ENCODE measurements at regions not wholly inside any gene's neighbourhood (a gene's known extent, or its start where the extent isn't known, plus 50 kb on each side); places are given as distances from the start of the nearest gene placed in this dataset.

DNA sequence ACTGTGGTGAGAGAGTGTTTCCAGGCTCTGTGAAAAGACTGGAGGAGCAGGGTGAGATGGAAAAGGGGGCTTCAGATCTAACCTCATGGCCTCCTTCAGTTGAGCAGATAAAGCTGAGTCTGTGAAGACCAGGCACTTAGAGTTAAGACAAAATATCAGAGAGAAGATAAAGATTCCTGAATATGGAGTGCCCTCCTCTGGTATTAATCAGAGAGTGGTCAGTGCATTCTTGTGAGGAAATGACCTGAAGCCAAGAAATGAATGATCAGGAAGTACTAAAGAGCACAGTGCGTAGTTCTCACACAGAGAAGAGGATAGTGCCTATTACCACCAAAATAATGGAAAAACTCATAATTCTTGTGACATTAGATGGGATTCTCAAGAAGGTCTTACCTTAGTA, 1417.0 kb upstream of the ACO1 start:
- no peak overlapping the region for H3K4me3 ChIP-seq (ENCODE audit: low read length)
- TF ChIP-seq, protein P1, sequence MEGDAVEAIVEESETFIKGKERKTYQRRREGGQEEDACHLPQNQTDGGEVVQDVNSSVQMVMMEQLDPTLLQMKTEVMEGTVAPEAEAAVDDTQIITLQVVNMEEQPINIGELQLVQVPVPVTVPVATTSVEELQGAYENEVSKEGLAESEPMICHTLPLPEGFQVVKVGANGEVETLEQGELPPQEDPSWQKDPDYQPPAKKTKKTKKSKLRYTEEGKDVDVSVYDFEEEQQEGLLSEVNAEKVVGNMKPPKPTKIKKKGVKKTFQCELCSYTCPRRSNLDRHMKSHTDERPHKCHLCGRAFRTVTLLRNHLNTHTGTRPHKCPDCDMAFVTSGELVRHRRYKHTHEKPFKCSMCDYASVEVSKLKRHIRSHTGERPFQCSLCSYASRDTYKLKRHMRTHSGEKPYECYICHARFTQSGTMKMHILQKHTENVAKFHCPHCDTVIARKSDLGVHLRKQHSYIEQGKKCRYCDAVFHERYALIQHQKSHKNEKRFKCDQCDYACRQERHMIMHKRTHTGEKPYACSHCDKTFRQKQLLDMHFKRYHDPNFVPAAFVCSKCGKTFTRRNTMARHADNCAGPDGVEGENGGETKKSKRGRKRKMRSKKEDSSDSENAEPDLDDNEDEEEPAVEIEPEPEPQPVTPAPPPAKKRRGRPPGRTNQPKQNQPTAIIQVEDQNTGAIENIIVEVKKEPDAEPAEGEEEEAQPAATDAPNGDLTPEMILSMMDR (conservative IDR thresholded peaks at IDR 0.05; ENCODE audit: low read length) = no peak
- no peak for DNase-seq (ENCODE audit: low read depth)

DNA sequence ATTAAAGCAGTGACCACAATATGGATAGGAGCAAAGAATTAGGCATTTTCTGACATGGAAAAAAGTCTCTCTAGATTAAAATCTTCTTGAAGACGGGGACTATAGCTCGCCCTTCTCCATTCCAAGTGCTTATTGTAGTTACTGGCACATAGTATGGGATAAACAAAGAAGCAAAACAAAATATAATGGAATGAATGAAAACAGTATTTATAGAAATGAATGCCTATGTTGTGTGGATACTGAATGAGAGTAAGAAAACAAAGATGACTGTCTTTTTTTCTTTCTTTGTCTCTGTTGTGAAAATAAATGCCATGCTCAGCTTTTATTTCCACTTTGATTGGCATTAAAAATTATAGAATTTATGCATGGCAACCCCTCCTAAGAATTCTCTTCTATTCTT, 1414.3 kb upstream of the ACO1 start:
- no peak overlapping the region for H3K4me3 ChIP-seq (ENCODE audit: low read length)
- DNase-seq (ENCODE audit: low read depth) = no peak
- TF ChIP-seq, protein P1 (conservative IDR thresholded peaks at IDR 0.05; ENCODE audit: low read length) = no peak

DNA sequence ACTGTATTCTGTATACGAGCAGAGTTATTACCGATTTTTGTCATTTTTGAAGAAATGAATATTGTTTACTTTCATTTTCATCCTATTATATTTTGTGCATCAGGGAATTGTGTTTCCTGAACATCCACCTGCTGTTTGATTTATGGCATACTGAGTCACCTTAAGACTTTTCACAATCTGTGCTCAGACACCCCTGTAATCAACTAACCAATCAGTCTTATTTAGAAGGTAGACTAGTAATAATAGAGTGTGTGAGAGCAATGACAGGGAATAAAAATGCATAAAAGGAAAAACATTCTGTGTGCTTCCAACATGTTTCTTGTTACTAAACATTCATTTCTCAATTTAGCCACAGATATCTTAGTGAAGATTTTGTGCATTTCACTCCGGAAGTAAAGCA, 1413.6 kb upstream of the ACO1 start:
- H3K4me3 ChIP-seq (ENCODE audit: low read length) = no peak overlapping the region
- no peak for DNase-seq (ENCODE audit: low read depth)
- TF ChIP-seq, protein P1 (conservative IDR thresholded peaks at IDR 0.05; ENCODE audit: low read length) = no peak

DNA sequence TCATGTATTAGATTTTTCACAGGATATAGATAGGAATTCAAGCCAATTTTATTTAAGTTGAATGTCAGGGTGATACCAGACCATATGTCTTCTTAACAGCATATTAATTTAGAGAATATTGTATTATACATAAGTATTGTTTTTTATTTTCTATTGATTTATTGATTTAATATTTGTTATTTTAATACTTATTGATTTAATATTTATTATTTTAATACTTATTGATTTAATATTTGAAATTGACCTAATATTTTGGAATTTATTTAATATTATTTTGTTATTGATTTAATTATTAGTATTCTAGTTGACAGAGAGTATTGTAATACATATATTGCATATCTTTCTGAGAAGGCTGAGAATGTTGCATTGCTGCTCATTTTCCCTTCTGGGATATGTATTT, 1411.8 kb upstream of the ACO1 start:
- TF ChIP-seq, protein P1 (conservative IDR thresholded peaks at IDR 0.05; ENCODE audit: low read length) = no peak
- DNase-seq (ENCODE audit: low read depth) = no peak
- H3K4me3 ChIP-seq (ENCODE audit: low read length) = no peak overlapping the region

DNA sequence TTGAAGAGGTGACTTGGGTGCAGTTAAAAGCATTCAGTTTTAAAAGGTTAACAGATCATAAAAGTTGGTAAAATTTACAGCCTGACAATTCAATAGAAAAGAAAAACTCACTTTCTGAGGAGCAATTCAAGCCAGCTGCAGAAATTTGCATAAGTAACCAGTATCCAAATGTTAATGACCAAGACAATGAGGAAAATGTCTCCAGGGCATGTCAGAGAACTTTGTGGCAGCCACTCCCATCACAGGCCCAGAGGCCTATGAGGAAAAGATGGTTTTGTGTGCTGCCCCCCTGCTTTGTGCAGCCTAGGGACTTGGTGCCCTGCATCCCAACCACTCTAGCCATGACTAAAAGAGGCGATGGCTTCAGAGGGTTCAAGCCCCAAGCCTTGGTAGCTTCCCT, 1406.5 kb upstream of the ACO1 start:
- DNase-seq (ENCODE audit: low read depth) = no peak
- H3K4me3 ChIP-seq (ENCODE audit: low read length) = no peak overlapping the region
- TF ChIP-seq, protein P1 (conservative IDR thresholded peaks at IDR 0.05; ENCODE audit: low read length) = no peak

DNA sequence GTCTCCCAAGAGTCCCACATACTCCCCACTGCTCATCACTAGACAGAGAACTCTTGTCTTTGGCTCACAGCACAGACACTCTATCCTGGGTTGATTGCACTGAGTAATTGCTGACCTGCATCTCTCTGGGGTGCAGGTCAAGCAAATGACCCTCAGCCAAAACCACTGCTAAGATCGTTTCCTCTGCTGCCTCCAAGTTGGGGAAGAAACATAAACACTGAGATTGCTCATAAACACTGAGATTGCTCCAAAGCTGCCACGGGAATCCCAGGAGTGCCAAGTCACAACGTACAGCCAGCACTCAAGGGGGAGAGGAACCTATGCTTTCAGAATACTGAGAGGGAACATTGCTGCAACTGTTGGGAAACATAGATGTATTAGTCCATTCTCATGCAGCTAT, 1402.1 kb upstream of the ACO1 start:
- TF ChIP-seq, protein P1 (conservative IDR thresholded peaks at IDR 0.05; ENCODE audit: low read length) = no peak
- no peak for DNase-seq (ENCODE audit: low read depth)

DNA sequence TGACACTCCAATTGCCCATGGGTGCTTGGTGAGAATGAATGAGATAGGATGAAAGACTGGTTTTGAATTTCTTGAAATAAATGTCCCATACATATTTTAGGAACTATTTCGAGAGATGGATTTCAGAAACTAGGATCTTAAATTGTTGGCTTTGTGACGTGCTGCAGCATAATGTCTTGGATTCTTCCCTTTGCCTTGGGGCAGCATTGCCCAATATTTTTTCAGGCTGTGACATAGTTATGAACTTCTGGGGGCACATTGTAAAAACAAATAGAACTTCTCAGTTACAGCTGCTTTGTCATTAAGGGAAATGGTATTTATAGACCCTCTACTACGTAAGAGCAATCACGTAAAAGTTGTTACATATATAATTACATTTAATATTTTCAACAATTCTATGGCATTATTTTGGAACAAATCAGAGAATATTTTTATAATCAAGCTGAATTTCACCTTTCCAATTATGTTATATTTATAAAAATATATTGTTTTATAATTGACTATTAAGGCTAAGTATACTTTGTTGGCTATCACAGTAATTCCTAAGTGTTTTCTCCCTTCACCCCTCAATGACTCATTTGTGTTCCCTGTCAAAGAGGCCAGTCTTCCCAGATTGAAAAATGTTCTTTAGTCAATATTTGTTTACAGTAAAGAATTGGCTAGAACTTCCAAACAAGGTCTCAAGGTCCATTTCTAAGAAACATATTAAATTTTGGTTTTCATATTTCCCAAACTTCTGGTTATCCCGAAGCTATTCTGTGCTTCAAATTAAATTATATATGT, 1388.3 kb upstream of the ACO1 start:
- DNase-seq (ENCODE audit: low read depth) = no peak
- TF ChIP-seq, protein P1 (conservative IDR thresholded peaks at IDR 0.05; ENCODE audit: low read length) = no peak
- no peak overlapping the region for H3K4me3 ChIP-seq (ENCODE audit: low read length)

More for the DNA sequence above, 1402.1 kb upstream of the ACO1 start:
- no peak overlapping the region for H3K4me3 ChIP-seq (ENCODE audit: low read length)

Data from AG10803 (cell line).